ENCODE measurements at regions not wholly inside any gene's neighbourhood (a gene's known extent, or its start where the extent isn't known, plus 50 kb on each side); places are given as distances from the start of the nearest gene placed in this dataset.

- no peak for TF ChIP-seq POLR2A (IDR thresholded peaks at IDR 0.05; ENCODE audit: low read depth, low read length)
- TF ChIP-seq POLR2AphosphoS5 (IDR thresholded peaks at IDR 0.05; ENCODE audit: low read depth, low read length), result no peak
- TF ChIP-seq TAF1 (IDR thresholded peaks at IDR 0.05; ENCODE audit: borderline replicate concordance, low read depth, low read length), result no peak
Observed at GRCh38 chr2:195434346-195434745, 222.7 kb upstream of the SLC39A10 start.

Measured in GM12892 (cell line).